A673 (cell line): ENCODE measurements at regions not wholly inside any gene's neighbourhood (a gene's known extent, or its start where the extent isn't known, plus 50 kb on each side); places are given as distances from the start of the nearest gene placed in this dataset.

Source experiments
- BruUV-seq: library from RNA; stranded (reverse); fragments of 400-500 nt; replicated peaks from 2 replicates; lab custom pipeline; 2021; lab: Mats Ljungman, UMichigan
- CTCF ChIA-PET: fragments of 300-600 bp; sonication (Branson Sonifier 250); formaldehyde crosslinking; loops from one replicate; lab custom pipeline; 2022; ENCODE audit warnings: antibody characterized with exemption; lab: Charles Lee
- POLR2A ChIA-PET: fragments of 300-600 bp; sonication (Branson Sonifier 250); formaldehyde crosslinking; loops from one replicate; lab custom pipeline; 2022; ENCODE audit warnings: antibody characterized with exemption; ENCODE audit not compliant: low non-redundant PET; lab: Charles Lee
- DNase-seq: peaks from one replicate; pipeline ENCODE4 v3.0.0-alpha.2; 2015; ENCODE audit warnings: low spot score
- H3K27ac ChIP-seq: fragments of 200-600 bp; sonication (generic); 2 replicates; pipeline ENCODE4 v1.5.1; 2016; ENCODE audit warnings: mixed run types, low read depth, mild to moderate bottlenecking, mixed read lengths, antibody characterized with exemption, low read length; ENCODE audit not compliant: poor library complexity, severe bottlenecking
- H3K27me3 ChIP-seq: fragments of 200-600 bp; sonication (generic); replicated peaks from 2 replicates; pipeline ENCODE4 v1.6.1; 2017; ENCODE audit warnings: mixed run types, low read depth, mild to moderate bottlenecking, mixed read lengths, antibody characterized with exemption, low read length; ENCODE audit not compliant: insufficient read depth, poor library complexity
- H3K36me3 ChIP-seq: fragments of 200-600 bp; sonication (generic); 2 replicates; pipeline ENCODE4 v1.6.1; 2016; ENCODE audit warnings: mixed run types, mild to moderate bottlenecking, mixed read lengths, antibody characterized with exemption, low read length; ENCODE audit not compliant: insufficient read depth, poor library complexity, severe bottlenecking
- H3K4me1 ChIP-seq: fragments of 200-600 bp; sonication (generic); 2 replicates; pipeline ENCODE4 v1.6.1; 2017; ENCODE audit warnings: mixed run types, mild to moderate bottlenecking, mixed read lengths, antibody characterized with exemption, low read length; ENCODE audit not compliant: insufficient read depth, poor library complexity, severe bottlenecking
- H3K4me3 ChIP-seq: fragments of 200-600 bp; sonication (generic); 2 replicates; pipeline ENCODE4 v1.5.1; 2016; ENCODE audit warnings: low read depth, mixed run types, mild to moderate bottlenecking, mixed read lengths, low read length; ENCODE audit not compliant: poor library complexity, severe bottlenecking
- H3K9me3 ChIP-seq: fragments of 200-600 bp; sonication (generic); 2 replicates; pipeline ENCODE4 v1.6.1; 2016; ENCODE audit warnings: mixed run types, low read depth, mild to moderate bottlenecking, mixed read lengths, antibody characterized with exemption, low read length; ENCODE audit not compliant: poor library complexity, severe bottlenecking
- CTCF ChIP-seq: fragments of 300-800, 200-600 bp; sonication (generic); conservative IDR thresholded peaks from 2 replicates; pipeline ENCODE4 v1.5.1; 2017; ENCODE audit warnings: low read depth, mild to moderate bottlenecking, antibody characterized with exemption, low read length, moderate library complexity, mixed read lengths
- EZH2 ChIP-seq: fragments of 200-600 bp; sonication (generic); IDR thresholded peaks from 2 replicates; pipeline ENCODE4 v1.6.1; 2017; ENCODE audit warnings: borderline replicate concordance, low read depth, mild to moderate bottlenecking, mixed read lengths, antibody characterized with exemption, low read length; ENCODE audit not compliant: poor library complexity, severe bottlenecking
- intact Hi-C: fragments of 100-400 bp; cut with micrococcal nuclease; formaldehyde crosslinking; loops from one replicate; pipeline ENCODE4 v1.10.0; 2022; ENCODE audit not compliant: unreplicated experiment

GRCh38 chr2:515441-516127, 161.6 kb downstream of the TMEM18 start:
- no peaks in the 10 kb centered on the region for H3K9me3 ChIP-seq
- peaks cover 5% of the 10 kb centered on the region for H3K27me3 ChIP-seq
- BruUV-seq = no TSS peak
- no peak overlapping the region for H3K27ac ChIP-seq
- H3K4me1 ChIP-seq = no peaks in the 10 kb centered on the region
- POLR2A ChIA-PET = no interaction called here
- TF ChIP-seq EZH2 = no peak
- no peak for TF ChIP-seq CTCF
- CTCF ChIA-PET = no interaction called here
- no peak for DNase-seq
- no peaks in the 10 kb centered on the region for H3K36me3 ChIP-seq
- no peak overlapping the region for H3K4me3 ChIP-seq
- intact Hi-C loops = no loop called here

- intact Hi-C loops = no loop called here
- TF ChIP-seq CTCF = no peak
- no peak for TF ChIP-seq EZH2
- DNase-seq = no peak
- ChIA-PET CTCF (no interaction called here), POLR2A (no interaction called here)
- Histone ChIP-seq H3K36me3 (no peaks in the 10 kb centered on the region), H3K4me1 (no peaks in the 10 kb centered on the region), H3K4me3 (no peak overlapping the region), H3K9me3 (no peaks in the 10 kb centered on the region), H3K27ac (no peak overlapping the region), H3K27me3 (peaks cover 5% of the 10 kb centered on the region)
- no TSS peak for BruUV-seq
Measured at GRCh38 chr2:513981-514706, 163.1 kb downstream of the TMEM18 start.

GRCh38 chr2:510839-511238, 166.4 kb downstream of the TMEM18 start:
- intact Hi-C loops = no loop called here
- H3K4me3 ChIP-seq = no peak overlapping the region
- TF ChIP-seq CTCF (no peak), EZH2 (no peak)
- no peaks in the 10 kb centered on the region for H3K36me3 ChIP-seq
- no peaks in the 10 kb centered on the region for H3K4me1 ChIP-seq
- H3K27me3 ChIP-seq = peaks cover 5% of the 10 kb centered on the region
- POLR2A ChIA-PET = no interaction called here
- CTCF ChIA-PET = no interaction called here
- DNase-seq = no peak
- H3K9me3 ChIP-seq = no peaks in the 10 kb centered on the region
- H3K27ac ChIP-seq = no peak overlapping the region
- BruUV-seq = no TSS peak
